NT2/D1 (cell line): ENCODE measurements at regions not wholly inside any gene's neighbourhood (a gene's known extent, or its start where the extent isn't known, plus 50 kb on each side); places are given as distances from the start of the nearest gene placed in this dataset.

Source experiments
- DNase-seq: peaks from one replicate; pipeline ENCODE4 v3.0.0-alpha.2; 2011; ENCODE audit warnings: low read depth, low spot score
- H3K27me3 ChIP-seq: 2 replicates; pipeline ENCODE4 v1.6.0; 2011; ENCODE audit warnings: mild to moderate bottlenecking; ENCODE audit not compliant: insufficient read length, insufficient read depth
- H3K36me3 ChIP-seq: 2 replicates; pipeline ENCODE4 v1.6.1; 2011; ENCODE audit warnings: mild to moderate bottlenecking, low read length, mixed read lengths; ENCODE audit not compliant: insufficient read depth, insufficient read length
- H3K4me1 ChIP-seq: 2 replicates; pipeline ENCODE4 v1.5.1; 2011; ENCODE audit not compliant: insufficient read depth, insufficient read length
- H3K4me3 ChIP-seq: 2 replicates; pipeline ENCODE4 v1.5.1; 2011; ENCODE audit warnings: low read depth; ENCODE audit not compliant: insufficient read length
- H3K9ac ChIP-seq: 2 replicates; pipeline ENCODE4 v1.6.0; 2011; ENCODE audit warnings: low read depth; ENCODE audit not compliant: insufficient read length
- H3K9me3 ChIP-seq: 2 replicates; pipeline ENCODE4 v1.5.1; 2011; ENCODE audit warnings: mild to moderate bottlenecking, low read length; ENCODE audit not compliant: insufficient read depth
- SUZ12 ChIP-seq: IDR thresholded peaks from 2 replicates; pipeline ENCODE4 v1.6.1; 2011; ENCODE audit not compliant: insufficient read length, insufficient read depth; ENCODE audit errors: extremely low read depth
- YY1 ChIP-seq: IDR thresholded peaks from 2 replicates; pipeline ENCODE4 v1.6.1; 2011; ENCODE audit not compliant: insufficient read length, insufficient read depth
- ZNF274 ChIP-seq: IDR thresholded peaks from 2 replicates; pipeline ENCODE4 v1.6.1; 2011; ENCODE audit warnings: mild to moderate bottlenecking, low read depth, low read length

- Histone ChIP-seq H3K9ac (no peak overlapping the region), H3K36me3 (no peaks in the 10 kb centered on the region), H3K9me3 (no peaks in the 10 kb centered on the region), H3K4me3 (no peak overlapping the region), H3K4me1 (no peaks in the 10 kb centered on the region), H3K27me3 (no peaks in the 10 kb centered on the region)
- TF ChIP-seq ZNF274 (no peak), SUZ12 (no peak), YY1 (no peak)
- no peak for DNase-seq
Observed at GRCh38 chr7:96612034-96612433, 97.6 kb downstream of the SEM1 start.

- no peak overlapping the region for H3K9ac ChIP-seq
- DNase-seq, result no peak
- TF ChIP-seq SUZ12, result no peak
- TF ChIP-seq YY1, result no peak
- no peak for TF ChIP-seq ZNF274
- no peaks in the 10 kb centered on the region for H3K4me1 ChIP-seq
- no peaks in the 10 kb centered on the region for H3K9me3 ChIP-seq
- H3K27me3 ChIP-seq, result peaks cover 6% of the 10 kb centered on the region
- H3K4me3 ChIP-seq, result no peak overlapping the region
- H3K36me3 ChIP-seq, result no peaks in the 10 kb centered on the region
Observed at GRCh38 chr7:96605045-96605716, 104.5 kb downstream of the SEM1 start.

GRCh38 chr7:96599288-96599936, 110.2 kb downstream of the SEM1 start:
- no peaks in the 10 kb centered on the region for H3K4me1 ChIP-seq
- no peak overlapping the region for H3K9ac ChIP-seq
- peaks cover 14% of the 10 kb centered on the region for H3K27me3 ChIP-seq
- DNase-seq, result no peak
- H3K4me3 ChIP-seq, result no peak overlapping the region
- H3K36me3 ChIP-seq, result no peaks in the 10 kb centered on the region
- TF ChIP-seq SUZ12 (no peak), ZNF274 (no peak), YY1 (no peak)
- H3K9me3 ChIP-seq, result no peaks in the 10 kb centered on the region

- no peak overlapping the region for H3K9ac ChIP-seq
- no peak for DNase-seq
- H3K27me3 ChIP-seq, result peaks cover 14% of the 10 kb centered on the region
- TF ChIP-seq ZNF274, result no peak
- no peak for TF ChIP-seq YY1
- no peak for TF ChIP-seq SUZ12
- H3K36me3 ChIP-seq, result no peaks in the 10 kb centered on the region
- H3K4me1 ChIP-seq, result no peaks in the 10 kb centered on the region
- H3K4me3 ChIP-seq, result no peak overlapping the region
- H3K9me3 ChIP-seq, result no peaks in the 10 kb centered on the region
Observed at GRCh38 chr7:96598421-96598820, 111.2 kb downstream of the SEM1 start.

- Histone ChIP-seq H3K36me3 (no peaks in the 10 kb centered on the region), H3K27me3 (peaks cover 14% of the 10 kb centered on the region), H3K9me3 (no peaks in the 10 kb centered on the region), H3K4me1 (no peaks in the 10 kb centered on the region), H3K9ac (no peak overlapping the region), H3K4me3 (no peak overlapping the region)
- TF ChIP-seq SUZ12, result no peak
- no peak for TF ChIP-seq ZNF274
- no peak for DNase-seq
Observed at GRCh38 chr7:96596120-96596826, 113.4 kb downstream of the SEM1 start.

- no peak for TF ChIP-seq YY1
- TF ChIP-seq ZNF274, result no peak
- no peak for TF ChIP-seq SUZ12
- Histone ChIP-seq H3K4me3 (no peak overlapping the region), H3K27me3 (peaks cover 2% of the 10 kb centered on the region), H3K4me1 (no peaks in the 10 kb centered on the region), H3K9me3 (no peaks in the 10 kb centered on the region), H3K9ac (no peak overlapping the region), H3K36me3 (no peaks in the 10 kb centered on the region)
- DNase-seq, result peak; percentile 47
Observed at GRCh38 chr7:96591900-96592676, 117.6 kb downstream of the SEM1 start.
